Epithelial cell of esophagus (primary cell): ENCODE measurements at regions not wholly inside any gene's neighbourhood (a gene's known extent, or its start where the extent isn't known, plus 50 kb on each side); places are given as distances from the start of the nearest gene placed in this dataset.

ENCODE experiments used
- DNase-seq: peaks from one replicate; pipeline ENCODE4 v3.0.0; 2010; ENCODE audit warnings: low read depth
- H3K4me3 ChIP-seq: 2 replicates; pipeline ENCODE4 v1.5.1; 2011; ENCODE audit warnings: mild to moderate bottlenecking, low read length, control low read depth
- CTCF ChIP-seq: IDR thresholded peaks from 2 replicates; pipeline ENCODE4 v1.5.1; 2011; ENCODE audit warnings: low read depth, mild to moderate bottlenecking, low read length, control low read depth, inconsistent platforms; ENCODE audit not compliant: insufficient read depth; ENCODE audit errors: missing control alignments

GRCh38 chr13:33524086-33524485 is 238.5 kb upstream of the STARD13 start:
- no peak for TF ChIP-seq CTCF
- H3K4me3 ChIP-seq = no peak overlapping the region
- DNase-seq = no peak

DNA sequence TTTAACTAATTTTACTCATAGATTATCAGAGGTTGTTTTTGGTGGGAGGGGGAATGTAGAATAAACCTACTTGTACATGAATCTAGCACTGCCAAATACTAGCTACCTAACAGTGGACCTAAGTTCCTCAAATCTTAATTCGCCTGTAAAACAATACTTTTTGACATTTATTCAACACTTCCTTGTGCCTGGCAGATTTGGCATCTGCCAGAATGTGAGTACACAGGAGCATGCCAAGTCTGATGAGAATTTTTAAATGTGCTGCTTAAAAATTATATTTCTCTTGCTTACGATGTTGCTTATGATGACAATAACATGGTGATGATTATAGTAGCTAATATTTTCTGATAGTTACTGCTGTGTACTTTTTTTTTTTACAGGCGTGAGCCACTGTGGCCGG is 240.2 kb upstream of the STARD13 start:
- TF ChIP-seq CTCF = no peak
- no peak for DNase-seq

GRCh38 chr13:33526718-33527117 is 241.2 kb upstream of the STARD13 start:
- TF ChIP-seq CTCF = no peak
- H3K4me3 ChIP-seq = no peak overlapping the region
- DNase-seq = no peak

More for the DNA sequence above, 240.2 kb upstream of the STARD13 start:
- no peak overlapping the region for H3K4me3 ChIP-seq

GRCh38 chr13:33528896-33529295 is 243.3 kb upstream of the STARD13 start:
- no peak for TF ChIP-seq CTCF
- DNase-seq = no peak
- no peak overlapping the region for H3K4me3 ChIP-seq

DNA sequence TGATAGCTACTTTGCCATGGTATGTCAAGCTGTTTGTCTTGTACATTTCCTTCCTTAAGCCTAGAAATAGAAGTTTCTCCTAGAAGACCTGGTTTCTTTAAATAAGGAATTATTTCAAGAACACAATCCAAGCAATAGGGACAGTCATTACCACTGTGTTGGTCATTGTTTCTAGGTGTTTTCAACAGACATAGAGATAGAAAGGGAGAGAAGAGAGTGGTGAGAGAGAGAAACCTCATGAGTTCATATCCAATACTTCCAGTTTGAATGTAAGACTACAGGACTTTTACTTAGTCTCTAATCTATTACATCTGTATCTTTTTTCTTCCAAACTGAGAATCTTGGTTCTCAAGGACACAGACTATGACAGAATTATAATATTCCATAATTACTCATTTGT is 245.9 kb upstream of the STARD13 start:
- no peak for TF ChIP-seq CTCF
- no peak overlapping the region for H3K4me3 ChIP-seq
- no peak for DNase-seq

- no peak for TF ChIP-seq CTCF
- H3K4me3 ChIP-seq = no peak overlapping the region
- no peak for DNase-seq
Observed at GRCh38 chr13:33535061-33535460, 249.5 kb upstream of the STARD13 start.

GRCh38 chr13:33536601-33537000 is 251.0 kb upstream of the STARD13 start:
- no peak overlapping the region for H3K4me3 ChIP-seq
- TF ChIP-seq CTCF = no peak
- DNase-seq = no peak
